C4-2B (cell line): ENCODE measurements at regions not wholly inside any gene's neighbourhood (a gene's known extent, or its start where the extent isn't known, plus 50 kb on each side); places are given as distances from the start of the nearest gene placed in this dataset.

Experiments used
- ZFX ChIP-seq: fragments of 450-650 bp; IDR thresholded peaks from 2 replicates; pipeline ENCODE4 v1.6.1; 2017
- TF ChIP-seq, protein P1 (sequence below): fragments of 450-650 bp; conservative IDR thresholded peaks from 2 replicates; pipeline ENCODE4 v1.5.1; 2017; ENCODE audit warnings: mild to moderate bottlenecking

DNA sequence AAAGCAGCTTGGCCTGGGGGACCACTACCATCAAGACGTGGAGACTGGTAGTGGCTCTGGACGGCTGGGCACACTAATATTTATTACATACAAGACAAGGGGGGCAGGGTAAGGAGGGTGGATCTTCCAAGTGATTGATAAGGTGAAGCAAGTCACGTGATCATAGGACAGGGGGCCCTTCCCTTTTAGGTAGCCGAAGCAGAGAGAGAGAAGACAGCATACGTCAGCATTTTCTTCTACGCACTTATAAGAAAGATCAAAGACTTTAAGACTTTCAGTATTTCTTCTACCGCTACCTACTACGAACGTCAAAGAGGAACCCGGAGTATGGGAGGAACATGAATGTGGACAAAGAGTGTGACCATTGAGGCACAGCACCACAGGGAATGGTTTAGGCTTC, 307.9 kb downstream of the RPIA start:
- TF ChIP-seq, protein P1, sequence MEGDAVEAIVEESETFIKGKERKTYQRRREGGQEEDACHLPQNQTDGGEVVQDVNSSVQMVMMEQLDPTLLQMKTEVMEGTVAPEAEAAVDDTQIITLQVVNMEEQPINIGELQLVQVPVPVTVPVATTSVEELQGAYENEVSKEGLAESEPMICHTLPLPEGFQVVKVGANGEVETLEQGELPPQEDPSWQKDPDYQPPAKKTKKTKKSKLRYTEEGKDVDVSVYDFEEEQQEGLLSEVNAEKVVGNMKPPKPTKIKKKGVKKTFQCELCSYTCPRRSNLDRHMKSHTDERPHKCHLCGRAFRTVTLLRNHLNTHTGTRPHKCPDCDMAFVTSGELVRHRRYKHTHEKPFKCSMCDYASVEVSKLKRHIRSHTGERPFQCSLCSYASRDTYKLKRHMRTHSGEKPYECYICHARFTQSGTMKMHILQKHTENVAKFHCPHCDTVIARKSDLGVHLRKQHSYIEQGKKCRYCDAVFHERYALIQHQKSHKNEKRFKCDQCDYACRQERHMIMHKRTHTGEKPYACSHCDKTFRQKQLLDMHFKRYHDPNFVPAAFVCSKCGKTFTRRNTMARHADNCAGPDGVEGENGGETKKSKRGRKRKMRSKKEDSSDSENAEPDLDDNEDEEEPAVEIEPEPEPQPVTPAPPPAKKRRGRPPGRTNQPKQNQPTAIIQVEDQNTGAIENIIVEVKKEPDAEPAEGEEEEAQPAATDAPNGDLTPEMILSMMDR: no peak
- TF ChIP-seq ZFX: no peak
